ENCODE measurements at regions not wholly inside any gene's neighbourhood (a gene's known extent, or its start where the extent isn't known, plus 50 kb on each side); places are given as distances from the start of the nearest gene placed in this dataset.

- no peak for DNase-seq
Observed at GRCh38 chr11:112357488-112357887, 96.8 kb upstream of the PLET1 start.

- no peak for DNase-seq
Observed at GRCh38 chr11:112361396-112361795, 100.7 kb upstream of the PLET1 start.

GRCh38 chr11:112363527-112363926, 102.9 kb upstream of the PLET1 start:
- no peak for DNase-seq

- DNase-seq, result peak; percentile 32
Observed at GRCh38 chr11:112364962-112365481, 104.4 kb upstream of the PLET1 start.

GRCh38 chr11:112366012-112366411, 105.4 kb upstream of the PLET1 start:
- DNase-seq, result no peak

GRCh38 chr11:112366777-112367176, 106.1 kb upstream of the PLET1 start:
- DNase-seq, result no peak

GRCh38 chr11:112367461-112367860, 106.8 kb upstream of the PLET1 start:
- DNase-seq, result no peak

GRCh38 chr11:112367895-112368294, 107.2 kb upstream of the PLET1 start:
- no peak for DNase-seq

- DNase-seq, result no peak
Observed at GRCh38 chr11:112368381-112368780, 107.7 kb upstream of the PLET1 start.

GRCh38 chr11:112369374-112369773, 108.7 kb upstream of the PLET1 start:
- no peak for DNase-seq

- no peak for DNase-seq
Observed at GRCh38 chr11:112369916-112370315, 109.3 kb upstream of the PLET1 start.

GRCh38 chr11:112374486-112375140, 114.0 kb upstream of the PLET1 start:
- DNase-seq, result no peak

GRCh38 chr11:112377946-112378345, 117.3 kb upstream of the PLET1 start:
- no peak for DNase-seq

GRCh38 chr11:112380464-112380863, 119.8 kb upstream of the PLET1 start:
- DNase-seq, result no peak

- DNase-seq, result no peak
Observed at GRCh38 chr11:112381578-112381977, 120.9 kb upstream of the PLET1 start.

- no peak for DNase-seq
Observed at GRCh38 chr11:112382561-112382960, 121.9 kb upstream of the PLET1 start.

- no peak for DNase-seq
Observed at GRCh38 chr11:112388496-112388895, 127.8 kb upstream of the PLET1 start.

- DNase-seq, result no peak
Observed at GRCh38 chr11:112391086-112391485, 130.4 kb upstream of the PLET1 start.

GRCh38 chr11:112392904-112393303, 132.2 kb upstream of the PLET1 start:
- no peak for DNase-seq

- no peak for DNase-seq
Observed at GRCh38 chr11:112394304-112394703, 133.6 kb upstream of the PLET1 start.

GRCh38 chr11:112396076-112396475, 135.4 kb upstream of the PLET1 start:
- no peak for DNase-seq

- DNase-seq, result no peak
Observed at GRCh38 chr11:112398798-112399478, 138.3 kb upstream of the PLET1 start.

GRCh38 chr11:112400476-112401014, 139.9 kb upstream of the PLET1 start:
- no peak for DNase-seq

Measured in T1000 (cell line).